ENCODE measurements at regions not wholly inside any gene's neighbourhood (a gene's known extent, or its start where the extent isn't known, plus 50 kb on each side); places are given as distances from the start of the nearest gene placed in this dataset.

DNA sequence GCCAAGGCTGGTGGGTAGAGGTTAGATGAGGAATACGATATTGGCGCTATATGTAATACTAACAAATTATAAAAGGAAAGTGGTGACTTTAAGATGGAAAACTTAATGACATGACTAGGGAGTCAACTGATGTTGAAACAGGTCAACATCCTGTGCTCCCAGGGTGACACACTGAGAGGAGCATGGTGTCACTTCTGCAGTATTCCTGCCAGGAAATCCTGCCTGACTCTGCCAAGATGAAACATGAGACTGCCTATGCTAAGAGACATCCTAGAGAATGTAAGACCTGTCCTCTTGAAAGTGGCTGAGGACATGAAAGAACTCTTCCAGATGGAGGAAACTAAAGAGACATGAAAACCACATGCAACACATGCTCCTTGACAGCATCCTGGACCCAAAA, 65.0 kb upstream of the KCND3 start:
- Histone ChIP-seq H3K4me3 (ENCODE audit: low read depth, low read length) (no peak overlapping the region), H3K27me3 (ENCODE audit: control insufficient read depth, insufficient read depth, low read length) (peaks cover 2% of the 10 kb centered on the region), H3K36me3 (ENCODE audit: control insufficient read depth, insufficient read depth, low read length) (no peaks in the 10 kb centered on the region)
- CTCF ChIA-PET = no interaction called here
- POLR2A ChIA-PET = no interaction called here
- DNase-seq (ENCODE audit: low read depth) = no peak
- TF ChIP-seq, protein P1, sequence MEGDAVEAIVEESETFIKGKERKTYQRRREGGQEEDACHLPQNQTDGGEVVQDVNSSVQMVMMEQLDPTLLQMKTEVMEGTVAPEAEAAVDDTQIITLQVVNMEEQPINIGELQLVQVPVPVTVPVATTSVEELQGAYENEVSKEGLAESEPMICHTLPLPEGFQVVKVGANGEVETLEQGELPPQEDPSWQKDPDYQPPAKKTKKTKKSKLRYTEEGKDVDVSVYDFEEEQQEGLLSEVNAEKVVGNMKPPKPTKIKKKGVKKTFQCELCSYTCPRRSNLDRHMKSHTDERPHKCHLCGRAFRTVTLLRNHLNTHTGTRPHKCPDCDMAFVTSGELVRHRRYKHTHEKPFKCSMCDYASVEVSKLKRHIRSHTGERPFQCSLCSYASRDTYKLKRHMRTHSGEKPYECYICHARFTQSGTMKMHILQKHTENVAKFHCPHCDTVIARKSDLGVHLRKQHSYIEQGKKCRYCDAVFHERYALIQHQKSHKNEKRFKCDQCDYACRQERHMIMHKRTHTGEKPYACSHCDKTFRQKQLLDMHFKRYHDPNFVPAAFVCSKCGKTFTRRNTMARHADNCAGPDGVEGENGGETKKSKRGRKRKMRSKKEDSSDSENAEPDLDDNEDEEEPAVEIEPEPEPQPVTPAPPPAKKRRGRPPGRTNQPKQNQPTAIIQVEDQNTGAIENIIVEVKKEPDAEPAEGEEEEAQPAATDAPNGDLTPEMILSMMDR (IDR thresholded peaks at IDR 0.05; ENCODE audit: insufficient read depth, low read depth, low read length) = no peak

DNA sequence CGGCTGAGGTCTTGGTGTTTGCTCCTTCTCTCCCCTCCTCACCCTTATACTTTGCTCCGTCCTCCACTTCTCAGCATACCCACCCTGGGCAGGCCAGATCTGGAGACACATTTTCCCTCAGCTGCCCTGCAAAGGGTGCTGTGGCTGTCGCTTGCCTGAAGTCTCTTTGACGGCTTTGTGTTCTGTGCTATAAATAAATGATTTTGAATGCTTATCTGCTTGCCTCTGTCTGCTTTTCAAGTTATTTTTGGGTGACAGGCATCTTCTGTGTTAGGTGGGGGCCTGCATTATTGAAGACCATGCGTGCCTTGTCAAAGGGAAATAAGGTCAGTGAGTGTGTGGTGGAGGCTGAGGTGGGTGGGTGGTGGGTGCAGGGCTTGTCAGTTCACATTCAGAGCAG, 66.9 kb upstream of the KCND3 start:
- H3K27me3 ChIP-seq (ENCODE audit: control insufficient read depth, insufficient read depth, low read length) = no peaks in the 10 kb centered on the region; the same call in 1 of the 2 replicates
- no peaks in the 10 kb centered on the region for H3K36me3 ChIP-seq (ENCODE audit: control insufficient read depth, insufficient read depth, low read length)
- no peak overlapping the region for H3K4me3 ChIP-seq (ENCODE audit: low read depth, low read length)
- POLR2A ChIA-PET = no interaction called here
- DNase-seq (ENCODE audit: low read depth) = no peak
- CTCF ChIA-PET = no interaction called here
- TF ChIP-seq, protein P1 (IDR thresholded peaks at IDR 0.05; ENCODE audit: insufficient read depth, low read depth, low read length) = no peak

DNA sequence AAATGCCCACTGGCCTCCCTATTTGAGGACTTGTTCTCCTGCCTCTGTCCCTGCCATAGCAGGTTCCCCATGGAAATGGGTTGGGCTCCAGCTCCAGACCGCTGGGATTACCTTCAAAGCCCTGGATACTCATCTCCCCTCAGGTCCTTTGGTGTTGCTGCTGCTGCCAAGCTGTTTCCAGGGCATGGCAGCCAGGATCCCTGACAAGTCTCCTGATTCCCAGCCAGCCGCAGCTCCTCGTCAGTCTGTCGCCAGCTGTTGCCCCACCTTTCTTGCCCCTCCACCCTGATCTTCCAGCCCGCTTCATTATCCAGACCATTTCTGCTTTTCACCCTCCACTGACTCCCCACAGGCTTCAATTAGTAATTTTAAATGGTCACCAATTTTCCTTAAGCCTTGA, 68.3 kb upstream of the KCND3 start:
- no peaks in the 10 kb centered on the region for H3K36me3 ChIP-seq (ENCODE audit: control insufficient read depth, insufficient read depth, low read length)
- no peak overlapping the region for H3K4me3 ChIP-seq (ENCODE audit: low read depth, low read length)
- no peak for DNase-seq (ENCODE audit: low read depth)
- CTCF ChIA-PET = no interaction called here
- H3K27me3 ChIP-seq (ENCODE audit: control insufficient read depth, insufficient read depth, low read length) = no peaks in the 10 kb centered on the region; the same call in 1 of the 2 replicates
- POLR2A ChIA-PET = no interaction called here
- TF ChIP-seq, protein P1 (IDR thresholded peaks at IDR 0.05; ENCODE audit: insufficient read depth, low read depth, low read length) = no peak

DNA sequence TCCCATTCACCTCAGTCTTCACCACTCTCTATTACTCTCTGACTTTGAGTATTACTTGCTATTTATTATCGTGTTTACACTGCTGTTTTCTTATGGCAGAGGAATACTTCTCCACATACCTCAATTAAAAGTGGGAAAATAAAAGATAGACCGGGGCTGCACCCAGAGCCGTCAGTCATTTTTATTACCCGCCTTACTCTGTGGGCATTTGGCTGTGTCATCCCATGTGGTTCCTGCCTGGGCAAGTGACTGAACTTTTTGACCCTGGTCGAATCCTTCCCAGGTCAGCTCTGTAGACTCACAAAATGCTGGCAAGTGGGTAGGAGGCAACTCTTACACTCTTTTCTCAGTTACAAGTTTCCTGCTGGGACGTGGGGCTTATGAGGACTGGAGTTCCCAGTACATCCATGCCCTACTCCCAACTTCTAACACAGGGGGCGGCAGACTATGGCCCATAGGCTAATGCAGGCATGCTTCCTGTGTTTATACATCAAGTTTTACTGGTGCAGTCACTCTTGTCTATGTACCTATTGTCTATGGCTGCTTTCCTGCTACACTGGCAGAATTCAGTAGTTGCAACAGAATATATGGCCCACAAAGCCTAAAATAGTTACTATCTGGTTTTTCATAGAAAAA, 69.5 kb upstream of the KCND3 start:
- CTCF ChIA-PET = no interaction called here

DNA sequence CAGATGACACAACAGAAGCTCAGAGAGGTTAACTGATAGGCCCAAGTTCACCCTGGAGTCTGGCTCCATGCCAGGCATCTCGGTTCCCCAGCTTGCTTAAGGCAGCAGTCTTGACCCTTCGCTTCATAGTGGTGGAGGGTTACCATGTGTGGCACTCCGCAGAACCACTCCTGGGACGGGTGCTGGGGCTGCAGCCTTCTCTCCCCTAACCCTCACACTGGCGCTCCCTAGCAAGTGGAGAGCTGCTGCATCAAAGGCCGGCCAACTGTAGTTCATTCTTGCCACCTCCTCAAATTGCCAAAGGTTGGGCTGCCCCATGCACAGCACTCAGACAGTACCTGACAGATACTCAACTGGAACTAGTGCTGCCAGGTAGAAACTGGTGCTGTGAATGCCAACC, 70.2 kb upstream of the KCND3 start:
- TF ChIP-seq, protein P1 (IDR thresholded peaks at IDR 0.05; ENCODE audit: insufficient read depth, low read depth, low read length) = no peak
- no peak for DNase-seq (ENCODE audit: low read depth)
- no peak overlapping the region for H3K4me3 ChIP-seq (ENCODE audit: low read depth, low read length)
- ChIA-PET CTCF (no interaction called here), POLR2A (no interaction called here)
- H3K27me3 ChIP-seq (ENCODE audit: control insufficient read depth, insufficient read depth, low read length) = no peaks in the 10 kb centered on the region; the same call in 1 of the 2 replicates
- no peaks in the 10 kb centered on the region for H3K36me3 ChIP-seq (ENCODE audit: control insufficient read depth, insufficient read depth, low read length)

More for the DNA sequence above, 69.5 kb upstream of the KCND3 start:
- H3K4me3 ChIP-seq (ENCODE audit: low read depth, low read length) = no peak overlapping the region
- H3K36me3 ChIP-seq (ENCODE audit: control insufficient read depth, insufficient read depth, low read length) = no peaks in the 10 kb centered on the region
- no peak for DNase-seq (ENCODE audit: low read depth)
- H3K27me3 ChIP-seq (ENCODE audit: control insufficient read depth, insufficient read depth, low read length) = no peaks in the 10 kb centered on the region; the same call in 1 of the 2 replicates
- POLR2A ChIA-PET = no interaction called here
- TF ChIP-seq, protein P1 (IDR thresholded peaks at IDR 0.05; ENCODE audit: insufficient read depth, low read depth, low read length) = no peak
